HEK293T (cell line): ENCODE measurements at regions not wholly inside any gene's neighbourhood (a gene's known extent, or its start where the extent isn't known, plus 50 kb on each side); places are given as distances from the start of the nearest gene placed in this dataset.

ENCODE experiments used
- BHLHE40 ChIP-seq: fragments of 450-650 bp; IDR thresholded peaks from 2 replicates; pipeline ENCODE4 v1.6.1; 2016; ENCODE audit warnings: mild to moderate bottlenecking, moderate library complexity, borderline replicate concordance
- CTBP1 ChIP-seq: fragments of 450-650 bp; IDR thresholded peaks from 2 replicates; pipeline ENCODE4 v1.6.1; 2016; ENCODE audit warnings: borderline replicate concordance
- ELF4 ChIP-seq: fragments of 450-650 bp; IDR thresholded peaks from 2 replicates; pipeline ENCODE4 v1.6.1; 2017; ENCODE audit warnings: antibody characterized with exemption
- FOXA1 ChIP-seq: fragments of 450-650 bp; IDR thresholded peaks from 2 replicates; pipeline ENCODE4 v1.6.1; 2016; ENCODE audit warnings: mild to moderate bottlenecking
- FOXK2 ChIP-seq: fragments of 450-650 bp; IDR thresholded peaks from 2 replicates; pipeline ENCODE4 v1.6.1; 2016; ENCODE audit warnings: mild to moderate bottlenecking
- FOXM1 ChIP-seq: fragments of 450-650 bp; IDR thresholded peaks from 2 replicates; pipeline ENCODE4 v1.6.1; 2017; ENCODE audit warnings: mild to moderate bottlenecking, borderline replicate concordance
- L3MBTL2 ChIP-seq: fragments of 450-650 bp; conservative IDR thresholded peaks from 2 replicates; pipeline ENCODE4 v1.6.1; 2016; ENCODE audit warnings: mild to moderate bottlenecking
- LEF1 ChIP-seq: fragments of 450-650 bp; IDR thresholded peaks from 2 replicates; pipeline ENCODE4 v1.6.1; 2017; ENCODE audit warnings: mild to moderate bottlenecking, borderline replicate concordance
- NFRKB ChIP-seq: fragments of 450-650 bp; IDR thresholded peaks from 2 replicates; pipeline ENCODE4 v1.6.1; 2016; ENCODE audit warnings: mild to moderate bottlenecking, moderate library complexity
- PKNOX1 ChIP-seq: fragments of 450-650 bp; IDR thresholded peaks from 2 replicates; pipeline ENCODE4 v1.6.1; 2016
- SP1 ChIP-seq: fragments of 450-650 bp; IDR thresholded peaks from 2 replicates; pipeline ENCODE4 v1.6.1; 2017
- SUZ12 ChIP-seq: fragments of 450-650 bp; IDR thresholded peaks from 2 replicates; pipeline ENCODE4 v1.6.1; 2016; ENCODE audit warnings: mild to moderate bottlenecking
- TARDBP ChIP-seq: fragments of 450-650 bp; IDR thresholded peaks from 2 replicates; pipeline ENCODE4 v1.6.1; 2016
- ZNF384 ChIP-seq: fragments of 450-650 bp; IDR thresholded peaks from 2 replicates; pipeline ENCODE4 v1.6.1; 2016

GRCh38 chr4:145381163-145381562 lies 100.5 kb upstream of the SMAD1 start:
- TF ChIP-seq SUZ12 (no peak), FOXM1 (no peak), CTBP1 (no peak), TARDBP (no peak), L3MBTL2 (no peak), BHLHE40 (no peak), PKNOX1 (no peak), FOXA1 (no peak), NFRKB (no peak), LEF1 (no peak), SP1 (no peak), FOXK2 (no peak), ZNF384 (no peak), ELF4 (no peak)
